ENCODE measurements at regions not wholly inside any gene's neighbourhood (a gene's known extent, or its start where the extent isn't known, plus 50 kb on each side); places are given as distances from the start of the nearest gene placed in this dataset.

DNA sequence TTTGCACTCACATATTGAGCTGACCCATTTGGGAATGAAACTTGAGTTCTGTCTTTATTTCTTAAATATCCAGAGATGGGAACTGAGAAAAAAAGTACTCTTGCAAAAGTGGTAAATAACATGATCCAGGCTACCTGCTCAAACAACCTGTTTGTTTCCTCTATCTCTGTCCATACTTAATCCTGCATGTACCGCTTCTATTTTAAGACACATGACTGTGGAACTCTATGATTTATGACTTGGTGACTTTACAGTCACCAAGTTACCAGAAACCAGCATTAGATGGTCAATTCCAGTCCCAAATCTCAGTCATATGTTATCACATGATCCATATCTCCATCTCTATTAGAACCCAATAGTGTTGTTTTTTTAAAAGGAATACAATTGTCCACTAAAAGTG lies 606.7 kb downstream of the EPHA5 start (continued):
- TF ChIP-seq, protein P1, sequence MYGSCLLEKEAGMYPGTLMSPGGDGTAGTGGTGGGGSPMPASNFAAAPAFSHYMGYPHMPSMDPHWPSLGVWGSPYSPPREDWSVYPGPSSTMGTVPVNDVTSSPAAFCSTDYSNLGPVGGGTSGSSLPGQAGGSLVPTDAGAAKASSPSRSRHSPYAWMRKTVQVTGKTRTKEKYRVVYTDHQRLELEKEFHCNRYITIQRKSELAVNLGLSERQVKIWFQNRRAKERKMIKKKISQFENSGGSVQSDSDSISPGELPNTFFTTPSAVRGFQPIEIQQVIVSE (CRISPR knock-in tag; IDR thresholded peaks at IDR 0.05; ENCODE audit: borderline replicate concordance) = no peak
- TF ChIP-seq, protein P2, sequence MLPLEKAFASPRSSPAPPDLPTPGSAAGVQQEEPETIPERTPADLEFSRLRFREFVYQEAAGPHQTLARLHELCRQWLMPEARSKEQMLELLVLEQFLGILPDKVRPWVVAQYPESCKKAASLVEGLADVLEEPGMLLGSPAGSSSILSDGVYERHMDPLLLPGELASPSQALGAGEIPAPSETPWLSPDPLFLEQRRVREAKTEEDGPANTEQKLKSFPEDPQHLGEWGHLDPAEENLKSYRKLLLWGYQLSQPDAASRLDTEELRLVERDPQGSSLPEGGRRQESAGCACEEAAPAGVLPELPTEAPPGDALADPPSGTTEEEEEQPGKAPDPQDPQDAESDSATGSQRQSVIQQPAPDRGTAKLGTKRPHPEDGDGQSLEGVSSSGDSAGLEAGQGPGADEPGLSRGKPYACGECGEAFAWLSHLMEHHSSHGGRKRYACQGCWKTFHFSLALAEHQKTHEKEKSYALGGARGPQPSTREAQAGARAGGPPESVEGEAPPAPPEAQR (CRISPR knock-in tag; IDR thresholded peaks at IDR 0.05) = no peak
- TF ChIP-seq, protein P3, sequence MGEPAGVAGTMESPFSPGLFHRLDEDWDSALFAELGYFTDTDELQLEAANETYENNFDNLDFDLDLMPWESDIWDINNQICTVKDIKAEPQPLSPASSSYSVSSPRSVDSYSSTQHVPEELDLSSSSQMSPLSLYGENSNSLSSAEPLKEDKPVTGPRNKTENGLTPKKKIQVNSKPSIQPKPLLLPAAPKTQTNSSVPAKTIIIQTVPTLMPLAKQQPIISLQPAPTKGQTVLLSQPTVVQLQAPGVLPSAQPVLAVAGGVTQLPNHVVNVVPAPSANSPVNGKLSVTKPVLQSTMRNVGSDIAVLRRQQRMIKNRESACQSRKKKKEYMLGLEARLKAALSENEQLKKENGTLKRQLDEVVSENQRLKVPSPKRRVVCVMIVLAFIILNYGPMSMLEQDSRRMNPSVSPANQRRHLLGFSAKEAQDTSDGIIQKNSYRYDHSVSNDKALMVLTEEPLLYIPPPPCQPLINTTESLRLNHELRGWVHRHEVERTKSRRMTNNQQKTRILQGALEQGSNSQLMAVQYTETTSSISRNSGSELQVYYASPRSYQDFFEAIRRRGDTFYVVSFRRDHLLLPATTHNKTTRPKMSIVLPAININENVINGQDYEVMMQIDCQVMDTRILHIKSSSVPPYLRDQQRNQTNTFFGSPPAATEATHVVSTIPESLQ (CRISPR knock-in tag; IDR thresholded peaks at IDR 0.05) = no peak
- TF ChIP-seq RELA (CRISPR knock-in tag; IDR thresholded peaks at IDR 0.05; ENCODE audit: borderline replicate concordance) = no peak
- TF ChIP-seq NFATC4 (CRISPR knock-in tag; IDR thresholded peaks at IDR 0.05) = no peak
- no peak for TF ChIP-seq FOXP1 (CRISPR knock-in tag; IDR thresholded peaks at IDR 0.05; ENCODE audit: borderline replicate concordance)
- no peak for TF ChIP-seq FOXK1 (CRISPR knock-in tag; IDR thresholded peaks at IDR 0.05)
- TF ChIP-seq MXD4 (CRISPR knock-in tag; IDR thresholded peaks at IDR 0.05; ENCODE audit: borderline replicate concordance) = no peak
- TF ChIP-seq, protein P4, sequence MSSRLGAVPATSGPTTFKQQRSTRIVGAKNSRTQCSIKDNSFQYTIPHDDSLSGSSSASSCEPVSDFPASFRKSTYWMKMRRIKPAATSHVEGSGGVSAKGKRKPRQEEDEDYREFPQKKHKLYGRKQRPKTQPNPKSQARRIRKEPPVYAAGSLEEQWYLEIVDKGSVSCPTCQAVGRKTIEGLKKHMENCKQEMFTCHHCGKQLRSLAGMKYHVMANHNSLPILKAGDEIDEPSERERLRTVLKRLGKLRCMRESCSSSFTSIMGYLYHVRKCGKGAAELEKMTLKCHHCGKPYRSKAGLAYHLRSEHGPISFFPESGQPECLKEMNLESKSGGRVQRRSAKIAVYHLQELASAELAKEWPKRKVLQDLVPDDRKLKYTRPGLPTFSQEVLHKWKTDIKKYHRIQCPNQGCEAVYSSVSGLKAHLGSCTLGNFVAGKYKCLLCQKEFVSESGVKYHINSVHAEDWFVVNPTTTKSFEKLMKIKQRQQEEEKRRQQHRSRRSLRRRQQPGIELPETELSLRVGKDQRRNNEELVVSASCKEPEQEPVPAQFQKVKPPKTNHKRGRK (CRISPR knock-in tag; IDR thresholded peaks at IDR 0.05; ENCODE audit: borderline replicate concordance) = no peak
- TF ChIP-seq, protein P5, sequence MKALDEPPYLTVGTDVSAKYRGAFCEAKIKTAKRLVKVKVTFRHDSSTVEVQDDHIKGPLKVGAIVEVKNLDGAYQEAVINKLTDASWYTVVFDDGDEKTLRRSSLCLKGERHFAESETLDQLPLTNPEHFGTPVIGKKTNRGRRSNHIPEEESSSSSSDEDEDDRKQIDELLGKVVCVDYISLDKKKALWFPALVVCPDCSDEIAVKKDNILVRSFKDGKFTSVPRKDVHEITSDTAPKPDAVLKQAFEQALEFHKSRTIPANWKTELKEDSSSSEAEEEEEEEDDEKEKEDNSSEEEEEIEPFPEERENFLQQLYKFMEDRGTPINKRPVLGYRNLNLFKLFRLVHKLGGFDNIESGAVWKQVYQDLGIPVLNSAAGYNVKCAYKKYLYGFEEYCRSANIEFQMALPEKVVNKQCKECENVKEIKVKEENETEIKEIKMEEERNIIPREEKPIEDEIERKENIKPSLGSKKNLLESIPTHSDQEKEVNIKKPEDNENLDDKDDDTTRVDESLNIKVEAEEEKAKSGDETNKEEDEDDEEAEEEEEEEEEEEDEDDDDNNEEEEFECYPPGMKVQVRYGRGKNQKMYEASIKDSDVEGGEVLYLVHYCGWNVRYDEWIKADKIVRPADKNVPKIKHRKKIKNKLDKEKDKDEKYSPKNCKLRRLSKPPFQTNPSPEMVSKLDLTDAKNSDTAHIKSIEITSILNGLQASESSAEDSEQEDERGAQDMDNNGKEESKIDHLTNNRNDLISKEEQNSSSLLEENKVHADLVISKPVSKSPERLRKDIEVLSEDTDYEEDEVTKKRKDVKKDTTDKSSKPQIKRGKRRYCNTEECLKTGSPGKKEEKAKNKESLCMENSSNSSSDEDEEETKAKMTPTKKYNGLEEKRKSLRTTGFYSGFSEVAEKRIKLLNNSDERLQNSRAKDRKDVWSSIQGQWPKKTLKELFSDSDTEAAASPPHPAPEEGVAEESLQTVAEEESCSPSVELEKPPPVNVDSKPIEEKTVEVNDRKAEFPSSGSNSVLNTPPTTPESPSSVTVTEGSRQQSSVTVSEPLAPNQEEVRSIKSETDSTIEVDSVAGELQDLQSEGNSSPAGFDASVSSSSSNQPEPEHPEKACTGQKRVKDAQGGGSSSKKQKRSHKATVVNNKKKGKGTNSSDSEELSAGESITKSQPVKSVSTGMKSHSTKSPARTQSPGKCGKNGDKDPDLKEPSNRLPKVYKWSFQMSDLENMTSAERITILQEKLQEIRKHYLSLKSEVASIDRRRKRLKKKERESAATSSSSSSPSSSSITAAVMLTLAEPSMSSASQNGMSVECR (CRISPR knock-in tag; IDR thresholded peaks at IDR 0.05; ENCODE audit: borderline replicate concordance) = no peak

DNA sequence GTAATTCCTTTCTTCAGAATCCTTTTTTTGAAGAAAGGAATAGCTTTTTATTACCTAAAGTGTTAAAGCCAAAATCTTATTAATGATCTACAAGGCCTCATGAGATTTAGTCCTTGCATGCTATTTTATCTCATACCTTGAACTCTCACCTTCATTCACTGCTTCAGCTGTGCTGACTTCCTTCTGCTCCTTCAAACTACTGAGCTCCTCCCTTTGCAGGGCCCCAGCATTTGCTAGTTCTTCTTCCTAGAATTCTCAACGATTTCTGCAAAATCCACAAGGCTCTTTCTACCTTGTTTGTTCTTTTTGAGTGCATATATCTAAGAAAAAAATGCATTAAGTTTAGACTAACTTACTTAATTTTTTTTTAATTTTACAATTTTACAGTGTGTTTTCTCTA lies 619.5 kb downstream of the EPHA5 start:
- Mint-ChIP-seq H3K36me3 (no peaks in the 10 kb centered on the region), H3K27me3 (ENCODE audit: low read depth) (no peaks in the 10 kb centered on the region), H3K4me1 (peaks cover 11% of the 10 kb centered on the region), H3K27ac (no peak overlapping the region), H3K9me3 (peaks cover 4% of the 10 kb centered on the region; the same call in 1 of the 2 replicates), H3K4me3 (no peak overlapping the region)
- ChIA-PET POLR2A (interaction anchor here (0.6 kb wide), 1 partner anchor 258 kb away, joined by 3 read pairs; no protein-coding TSS in a partner anchor), CTCF (no interaction called here)
- DNase-seq (ENCODE audit: low spot score) (no peak), ATAC-seq (no peak)
- TF ChIP-seq SMAD3 (CRISPR knock-in tag; IDR thresholded peaks at IDR 0.05; ENCODE audit: borderline replicate concordance) (no peak), JUN (CRISPR knock-in tag; IDR thresholded peaks at IDR 0.05) (no peak), ZNF317 (CRISPR knock-in tag; IDR thresholded peaks at IDR 0.05; ENCODE audit: borderline replicate concordance, low read depth) (no peak)
- TF ChIP-seq, protein P6, sequence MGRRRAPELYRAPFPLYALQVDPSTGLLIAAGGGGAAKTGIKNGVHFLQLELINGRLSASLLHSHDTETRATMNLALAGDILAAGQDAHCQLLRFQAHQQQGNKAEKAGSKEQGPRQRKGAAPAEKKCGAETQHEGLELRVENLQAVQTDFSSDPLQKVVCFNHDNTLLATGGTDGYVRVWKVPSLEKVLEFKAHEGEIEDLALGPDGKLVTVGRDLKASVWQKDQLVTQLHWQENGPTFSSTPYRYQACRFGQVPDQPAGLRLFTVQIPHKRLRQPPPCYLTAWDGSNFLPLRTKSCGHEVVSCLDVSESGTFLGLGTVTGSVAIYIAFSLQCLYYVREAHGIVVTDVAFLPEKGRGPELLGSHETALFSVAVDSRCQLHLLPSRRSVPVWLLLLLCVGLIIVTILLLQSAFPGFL (CRISPR knock-in tag; IDR thresholded peaks at IDR 0.05; ENCODE audit: borderline replicate concordance) = no peak
- TF ChIP-seq, protein P2 (CRISPR knock-in tag; IDR thresholded peaks at IDR 0.05) = no peak
- TF ChIP-seq, protein P5 (CRISPR knock-in tag; IDR thresholded peaks at IDR 0.05; ENCODE audit: borderline replicate concordance) = no peak
- TF ChIP-seq, protein P7, sequence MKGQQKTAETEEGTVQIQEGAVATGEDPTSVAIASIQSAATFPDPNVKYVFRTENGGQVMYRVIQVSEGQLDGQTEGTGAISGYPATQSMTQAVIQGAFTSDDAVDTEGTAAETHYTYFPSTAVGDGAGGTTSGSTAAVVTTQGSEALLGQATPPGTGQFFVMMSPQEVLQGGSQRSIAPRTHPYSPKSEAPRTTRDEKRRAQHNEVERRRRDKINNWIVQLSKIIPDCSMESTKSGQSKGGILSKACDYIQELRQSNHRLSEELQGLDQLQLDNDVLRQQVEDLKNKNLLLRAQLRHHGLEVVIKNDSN (CRISPR knock-in tag; IDR thresholded peaks at IDR 0.05) = no peak
